T-helper 2 cell treated with Interferon-gamma antibody and Interleukin-4, amounts not matched to agents 5 μg/mL and 100 μg/mL, for 36 hours (primary cell): ENCODE measurements at regions not wholly inside any gene's neighbourhood (a gene's known extent, or its start where the extent isn't known, plus 50 kb on each side); places are given as distances from the start of the nearest gene placed in this dataset.
"Not testable (repeated sequence)": the region's sequence is repeated elsewhere in the genome, so short reads cannot be mapped to it uniquely, and the experiment has no call there.

Experiments
- DNase-seq: peaks from one replicate; pipeline ENCODE4 v3.0.0; 2021; ENCODE audit warnings: low spot score
- H3K27ac Mint-ChIP-seq: one replicate; pipeline ENCODE4 v1.8.0; 2021; ENCODE audit warnings: mild to moderate bottlenecking, mixed read lengths
- H3K27me3 Mint-ChIP-seq: one replicate; pipeline ENCODE4 v1.8.0; 2021; ENCODE audit warnings: low read depth, mixed read lengths
- H3K36me3 Mint-ChIP-seq: one replicate; pipeline ENCODE4 v1.8.0; 2021; ENCODE audit warnings: low read depth, mixed read lengths
- H3K4me1 Mint-ChIP-seq: one replicate; pipeline ENCODE4 v1.8.0; 2021; ENCODE audit warnings: low read depth, mixed read lengths
- H3K4me3 Mint-ChIP-seq: one replicate; pipeline ENCODE4 v1.8.0; 2022; ENCODE audit warnings: mild to moderate bottlenecking, moderate library complexity, mixed read lengths
- H3K9me3 Mint-ChIP-seq: one replicate; pipeline ENCODE4 v1.8.0; 2021; ENCODE audit warnings: mixed read lengths

GRCh38 chr2:155528034-155528433, 804.5 kb downstream of the NR4A2 start:
- H3K4me1 Mint-ChIP-seq, result no peaks in the 10 kb centered on the region
- no peak overlapping the region for H3K27ac Mint-ChIP-seq
- H3K27me3 Mint-ChIP-seq, result no peaks in the 10 kb centered on the region
- H3K36me3 Mint-ChIP-seq, result no peaks in the 10 kb centered on the region
- H3K9me3 Mint-ChIP-seq, result no peaks in the 10 kb centered on the region
- no peak for DNase-seq
- H3K4me3 Mint-ChIP-seq, result no peak overlapping the region

- no peaks in the 10 kb centered on the region for H3K36me3 Mint-ChIP-seq
- H3K4me3 Mint-ChIP-seq, result no peak overlapping the region
- H3K9me3 Mint-ChIP-seq, result no peaks in the 10 kb centered on the region
Observed at GRCh38 chr2:155525199-155525598, 807.3 kb downstream of the NR4A2 start.

GRCh38 chr2:155519529-155520130, 812.9 kb downstream of the NR4A2 start:
- Mint-ChIP-seq H3K36me3 (no peaks in the 10 kb centered on the region), H3K9me3 (no peaks in the 10 kb centered on the region), H3K4me1 (no peaks in the 10 kb centered on the region), H3K4me3 (no peak overlapping the region), H3K27me3 (no peaks in the 10 kb centered on the region), H3K27ac (no peak overlapping the region)
- no peak for DNase-seq

More at GRCh38 chr2:155525199-155525598, 807.3 kb downstream of the NR4A2 start:
- H3K27ac Mint-ChIP-seq, result no peak overlapping the region
- DNase-seq, result no peak
- no peaks in the 10 kb centered on the region for H3K27me3 Mint-ChIP-seq
- no peaks in the 10 kb centered on the region for H3K4me1 Mint-ChIP-seq

- no peaks in the 10 kb centered on the region for H3K4me1 Mint-ChIP-seq
- H3K27me3 Mint-ChIP-seq, result no peaks in the 10 kb centered on the region
- H3K9me3 Mint-ChIP-seq, result no peaks in the 10 kb centered on the region
- no peaks in the 10 kb centered on the region for H3K36me3 Mint-ChIP-seq
- DNase-seq, result no peak
- H3K27ac Mint-ChIP-seq, result no peak overlapping the region
- no peak overlapping the region for H3K4me3 Mint-ChIP-seq
Observed at GRCh38 chr2:155518094-155518493, 814.4 kb downstream of the NR4A2 start.

DNA sequence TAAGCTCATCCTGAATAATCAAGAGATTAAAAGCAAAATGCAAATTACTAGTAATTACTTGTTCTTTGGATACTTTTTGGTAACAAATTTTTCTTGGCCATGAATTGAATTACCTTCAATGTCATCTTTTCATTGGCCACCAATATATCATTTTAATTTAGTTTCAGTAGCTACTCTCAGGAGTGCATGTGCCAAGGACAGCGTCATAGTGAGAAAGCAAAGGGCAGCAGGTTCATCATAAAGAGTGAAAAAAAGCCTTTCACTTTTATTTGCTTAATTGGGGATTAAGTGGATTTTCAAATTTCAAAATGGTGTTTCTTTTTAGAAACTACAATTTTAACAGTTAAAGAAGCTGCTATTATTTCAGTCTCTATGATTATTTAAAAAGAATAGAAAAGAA, 815.2 kb downstream of the NR4A2 start:
- Mint-ChIP-seq H3K9me3 (no peaks in the 10 kb centered on the region), H3K36me3 (no peaks in the 10 kb centered on the region), H3K4me3 (no peak overlapping the region), H3K4me1 (no peaks in the 10 kb centered on the region), H3K27me3 (no peaks in the 10 kb centered on the region), H3K27ac (no peak overlapping the region)
- DNase-seq, result no peak

GRCh38 chr2:155513248-155513647, 814.8 kb downstream of the KCNJ3 start:
- H3K9me3 Mint-ChIP-seq, result no peaks in the 10 kb centered on the region
- H3K4me3 Mint-ChIP-seq, result no peak overlapping the region
- DNase-seq, result no peak
- no peaks in the 10 kb centered on the region for H3K27me3 Mint-ChIP-seq
- H3K36me3 Mint-ChIP-seq, result no peaks in the 10 kb centered on the region
- H3K27ac Mint-ChIP-seq, result no peak overlapping the region
- no peaks in the 10 kb centered on the region for H3K4me1 Mint-ChIP-seq

- Mint-ChIP-seq H3K4me3 (no peak overlapping the region), H3K27me3 (no peaks in the 10 kb centered on the region), H3K9me3 (peaks cover 4% of the 10 kb centered on the region), H3K36me3 (no peaks in the 10 kb centered on the region), H3K27ac (no peak overlapping the region), H3K4me1 (no peaks in the 10 kb centered on the region)
- DNase-seq, result no peak
Observed at GRCh38 chr2:155502766-155503165, 804.3 kb downstream of the KCNJ3 start.

- H3K27ac Mint-ChIP-seq, result no peak overlapping the region
- no peaks in the 10 kb centered on the region for H3K36me3 Mint-ChIP-seq
- no peak for DNase-seq
- H3K9me3 Mint-ChIP-seq, result peaks cover 4% of the 10 kb centered on the region
- no peaks in the 10 kb centered on the region for H3K27me3 Mint-ChIP-seq
- H3K4me1 Mint-ChIP-seq, result no peaks in the 10 kb centered on the region
- no peak overlapping the region for H3K4me3 Mint-ChIP-seq
Observed at GRCh38 chr2:155498106-155498505, 799.6 kb downstream of the KCNJ3 start.

- no peak for DNase-seq
- Mint-ChIP-seq H3K36me3 (no peaks in the 10 kb centered on the region), H3K9me3 (peaks cover 4% of the 10 kb centered on the region)
Observed at GRCh38 chr2:155494744-155495143, 796.2 kb downstream of the KCNJ3 start.

DNA sequence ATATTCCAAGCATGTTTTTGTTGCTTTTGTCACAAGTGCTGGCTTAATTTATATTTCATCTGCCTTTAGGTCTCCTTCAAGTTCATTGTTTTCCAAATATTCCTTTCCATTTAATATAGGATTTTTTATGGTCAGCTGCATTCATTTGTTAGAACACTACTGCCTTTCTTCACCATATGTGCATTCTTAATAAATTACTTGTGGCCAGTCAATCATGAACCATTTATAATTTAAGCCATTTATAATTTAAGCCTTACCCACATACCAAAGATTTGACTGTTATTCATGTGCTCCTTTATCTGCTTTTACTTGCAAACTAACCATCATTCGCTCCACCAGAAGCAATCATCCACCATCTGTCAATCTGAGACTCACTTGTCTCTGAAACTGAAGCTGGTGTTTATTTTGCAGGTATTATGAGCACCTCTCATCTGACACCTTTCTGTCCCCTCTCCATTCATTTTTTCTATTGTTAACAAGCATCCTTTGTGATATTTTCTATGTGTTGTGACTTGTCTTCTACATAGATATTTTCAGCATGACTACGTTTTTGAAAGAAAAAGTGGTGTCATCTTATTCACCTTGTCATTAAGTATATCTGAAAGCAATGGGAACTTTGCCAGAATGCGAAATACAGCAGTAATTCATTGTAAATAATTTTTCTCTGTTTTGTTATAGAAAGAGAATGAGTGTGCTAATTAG, 786.8 kb downstream of the KCNJ3 start:
- no peaks in the 10 kb centered on the region for H3K27me3 Mint-ChIP-seq

More at GRCh38 chr2:155494744-155495143, 796.2 kb downstream of the KCNJ3 start:
- Mint-ChIP-seq H3K4me3 (no peak overlapping the region), H3K27me3 (no peaks in the 10 kb centered on the region), H3K4me1 (no peaks in the 10 kb centered on the region), H3K27ac (no peak overlapping the region)

DNA sequence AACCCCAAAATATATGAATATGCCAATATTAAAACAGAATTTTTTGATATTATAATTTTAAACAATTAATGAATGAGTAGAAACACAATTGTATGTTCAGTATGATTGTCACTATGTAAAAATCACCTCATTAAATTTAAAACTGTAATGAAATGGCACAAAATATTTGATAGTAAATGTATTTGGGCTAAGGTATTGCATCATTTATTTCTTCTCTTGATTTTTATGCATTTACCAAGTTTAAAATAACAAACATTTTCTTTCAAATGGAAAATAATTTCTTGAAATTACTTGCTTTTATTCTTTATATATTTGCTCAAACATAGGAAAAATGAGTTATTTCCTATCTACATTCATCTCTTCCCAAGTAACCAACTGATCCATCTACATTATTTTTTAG, 782.6 kb downstream of the KCNJ3 start:
- H3K36me3 Mint-ChIP-seq, result no peaks in the 10 kb centered on the region
- no peaks in the 10 kb centered on the region for H3K27me3 Mint-ChIP-seq
- H3K4me1 Mint-ChIP-seq, result no peaks in the 10 kb centered on the region
- H3K27ac Mint-ChIP-seq, result no peak overlapping the region
- no peak overlapping the region for H3K4me3 Mint-ChIP-seq
- DNase-seq, result no peak
- peaks cover 8% of the 10 kb centered on the region for H3K9me3 Mint-ChIP-seq

More for the DNA sequence above, 786.8 kb downstream of the KCNJ3 start:
- Mint-ChIP-seq H3K4me3 (no peak overlapping the region), H3K27ac (no peak overlapping the region), H3K36me3 (no peaks in the 10 kb centered on the region), H3K4me1 (no peaks in the 10 kb centered on the region), H3K9me3 (no peaks in the 10 kb centered on the region)
- DNase-seq, result no peak

- H3K27me3 Mint-ChIP-seq, H3K36me3 Mint-ChIP-seq, H3K9me3 Mint-ChIP-seq, H3K4me3 Mint-ChIP-seq, H3K27ac Mint-ChIP-seq, DNase-seq, H3K4me1 Mint-ChIP-seq: not testable (repeated sequence)
Observed at GRCh38 chr2:155472018-155472417, 773.5 kb downstream of the KCNJ3 start.

GRCh38 chr2:155456222-155456621, 757.7 kb downstream of the KCNJ3 start:
- H3K27me3 Mint-ChIP-seq, result no peaks in the 10 kb centered on the region
- no peak overlapping the region for H3K27ac Mint-ChIP-seq
- H3K9me3 Mint-ChIP-seq, result no peaks in the 10 kb centered on the region
- no peak overlapping the region for H3K4me3 Mint-ChIP-seq
- DNase-seq, result no peak
- H3K36me3 Mint-ChIP-seq, result no peaks in the 10 kb centered on the region
- H3K4me1 Mint-ChIP-seq, result no peaks in the 10 kb centered on the region

DNA sequence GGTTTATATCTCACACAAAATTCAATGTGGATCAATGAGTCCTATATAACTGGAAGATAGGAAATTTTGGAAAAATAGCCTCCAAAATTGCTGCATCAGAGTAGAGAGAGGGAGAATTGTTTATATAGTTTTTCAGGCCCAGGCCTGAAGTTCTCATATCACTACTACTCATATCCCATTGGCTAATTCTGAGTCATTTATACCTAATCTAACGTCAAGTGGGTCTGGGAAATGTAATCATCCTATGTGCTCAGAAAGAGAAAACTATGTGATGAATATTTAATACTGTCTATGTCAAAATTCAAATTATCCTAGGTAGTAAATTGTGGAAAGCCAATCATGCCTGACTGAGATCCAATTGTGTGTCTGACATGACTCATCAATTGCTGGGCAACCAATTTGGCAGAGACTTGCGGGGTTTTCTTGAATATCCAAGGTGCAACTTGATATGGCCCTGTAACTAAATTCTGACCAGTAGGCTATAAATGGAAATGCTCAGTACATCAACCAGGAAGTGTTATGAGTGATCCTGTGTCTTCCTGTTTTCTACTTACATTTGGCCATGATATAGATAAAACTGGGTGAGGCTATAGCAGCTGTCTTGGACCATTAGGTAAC, 744.4 kb downstream of the KCNJ3 start:
- Mint-ChIP-seq H3K4me1 (no peaks in the 10 kb centered on the region), H3K4me3 (no peak overlapping the region), H3K36me3 (no peaks in the 10 kb centered on the region), H3K27me3 (no peaks in the 10 kb centered on the region), H3K27ac (no peak overlapping the region), H3K9me3 (peaks cover 10% of the 10 kb centered on the region)
- DNase-seq, result no peak
